Fibroblast of lung (primary cell): ENCODE measurements at regions not wholly inside any gene's neighbourhood (a gene's known extent, or its start where the extent isn't known, plus 50 kb on each side); places are given as distances from the start of the nearest gene placed in this dataset.

Experiments
- DNase-seq, 2 donors: peaks; one replicate each; pipeline versions ENCODE4 v3.0.0 to v3.0.0-alpha.2; 2010; ENCODE audit warnings: low read depth in 2 of 2
- H2AFZ ChIP-seq: 2 replicates; pipeline ENCODE4 v1.5.1; 2012; ENCODE audit warnings: low read length, control low read depth, inconsistent platforms
- H3K27ac ChIP-seq: 2 replicates; pipeline ENCODE4 v1.5.1; 2011; ENCODE audit warnings: low read length, control low read depth; ENCODE audit not compliant: insufficient read depth
- H3K27me3 ChIP-seq: 2 replicates; pipeline ENCODE4 v1.5.1; 2011; ENCODE audit warnings: mild to moderate bottlenecking, low read length; ENCODE audit not compliant: control insufficient read depth, insufficient read depth
- H3K36me3 ChIP-seq: 2 replicates; pipeline ENCODE4 v1.5.1; 2011; ENCODE audit warnings: low read length; ENCODE audit not compliant: control insufficient read depth, insufficient read depth
- H3K4me1 ChIP-seq: 2 replicates; pipeline ENCODE4 v1.5.1; 2011; ENCODE audit warnings: low read length; ENCODE audit not compliant: control insufficient read depth, insufficient read depth; ENCODE audit errors: extremely low read depth
- H3K4me2 ChIP-seq: 2 replicates; pipeline ENCODE4 v1.5.1; 2011; ENCODE audit warnings: low read length, control low read depth; ENCODE audit not compliant: insufficient read depth; ENCODE audit errors: extremely low read depth
- H3K4me3 ChIP-seq, 4 experiments: fragments of 200-600 bp in 1 of 4; sonication (generic) in 1 of 4; replicated peaks in 1 of 4; 2 replicates each; pipeline ENCODE4 v1.5.1; 2011 to 2016; ENCODE audit warnings: low read length in 4 of 4, low read depth in 3 of 4, mild to moderate bottlenecking in 3 of 4, control low read depth in 2 of 4, inconsistent platforms in 1 of 4, mixed read lengths in 1 of 4; ENCODE audit not compliant: insufficient read depth in 1 of 4; ENCODE audit errors: control extremely low read depth in 1 of 4
- H3K79me2 ChIP-seq: 2 replicates; pipeline ENCODE4 v1.5.1; 2012; ENCODE audit warnings: mild to moderate bottlenecking, low read length, inconsistent platforms; ENCODE audit not compliant: control insufficient read depth, insufficient read depth
- H3K9ac ChIP-seq: 2 replicates; pipeline ENCODE4 v1.5.1; 2011; ENCODE audit warnings: mild to moderate bottlenecking, low read length, control low read depth; ENCODE audit not compliant: insufficient read depth
- H3K9me3 ChIP-seq: 2 replicates; pipeline ENCODE4 v1.5.1; 2012; ENCODE audit warnings: low read depth, low read length; ENCODE audit not compliant: control insufficient read depth, insufficient read depth
- H4K20me1 ChIP-seq: 2 replicates; pipeline ENCODE4 v1.5.1; 2011; ENCODE audit warnings: low read length; ENCODE audit not compliant: control insufficient read depth, insufficient read depth; ENCODE audit errors: extremely low read depth
- EZH2 ChIP-seq: IDR thresholded peaks from 2 replicates; pipeline ENCODE4 v1.5.1; 2012; ENCODE audit warnings: low read length, control low read depth, mild to moderate bottlenecking; ENCODE audit errors: missing control alignments
- TF ChIP-seq, protein P1 (sequence below), 2 donors: IDR thresholded peaks in 1 of 2; conservative IDR thresholded peaks in 1 of 2; 1 replicate in 1 of 2; 2 replicates in 1 of 2; pipeline ENCODE4 v1.5.1; 2011 to 2012; ENCODE audit warnings: low read length in 2 of 2, control low read depth in 1 of 2, inconsistent platforms in 1 of 2, low read depth in 1 of 2, mild to moderate bottlenecking in 1 of 2

DNA sequence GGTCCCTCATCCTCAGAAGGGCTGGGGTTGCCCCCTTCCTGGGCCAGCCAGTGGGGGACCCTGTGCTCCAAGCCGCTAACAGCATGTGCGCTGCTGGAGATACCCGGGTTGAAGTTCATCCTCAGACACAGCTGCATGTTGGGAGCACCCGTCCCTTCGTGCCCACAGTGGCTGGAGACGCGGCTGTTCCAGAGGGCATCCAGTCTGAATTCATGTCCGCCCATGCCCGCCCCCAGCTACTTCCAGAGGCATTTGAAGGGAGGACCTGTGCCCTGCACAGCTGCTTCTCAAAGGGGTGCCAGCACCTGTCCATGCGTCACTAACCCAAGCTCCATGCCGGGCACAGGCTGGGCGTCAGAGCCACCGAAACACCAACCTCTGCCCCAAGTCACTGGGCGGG is 68.1 kb upstream of the ADGRA1 start:
- Histone ChIP-seq H3K4me1 (no peaks in the 10 kb centered on the region), H3K27me3 (no peaks in the 10 kb centered on the region), H4K20me1 (no peaks in the 10 kb centered on the region), H3K4me2 (no peak overlapping the region), H2AFZ (no peak overlapping the region), H3K9me3 (no peaks in the 10 kb centered on the region), H3K36me3 (no peaks in the 10 kb centered on the region), H3K4me3 (no peak overlapping the region), H3K9ac (no peak overlapping the region), H3K27ac (no peak overlapping the region), H3K79me2 (no peaks in the 10 kb centered on the region)
- no peak for DNase-seq
- no peak for TF ChIP-seq EZH2
- TF ChIP-seq, protein P1, sequence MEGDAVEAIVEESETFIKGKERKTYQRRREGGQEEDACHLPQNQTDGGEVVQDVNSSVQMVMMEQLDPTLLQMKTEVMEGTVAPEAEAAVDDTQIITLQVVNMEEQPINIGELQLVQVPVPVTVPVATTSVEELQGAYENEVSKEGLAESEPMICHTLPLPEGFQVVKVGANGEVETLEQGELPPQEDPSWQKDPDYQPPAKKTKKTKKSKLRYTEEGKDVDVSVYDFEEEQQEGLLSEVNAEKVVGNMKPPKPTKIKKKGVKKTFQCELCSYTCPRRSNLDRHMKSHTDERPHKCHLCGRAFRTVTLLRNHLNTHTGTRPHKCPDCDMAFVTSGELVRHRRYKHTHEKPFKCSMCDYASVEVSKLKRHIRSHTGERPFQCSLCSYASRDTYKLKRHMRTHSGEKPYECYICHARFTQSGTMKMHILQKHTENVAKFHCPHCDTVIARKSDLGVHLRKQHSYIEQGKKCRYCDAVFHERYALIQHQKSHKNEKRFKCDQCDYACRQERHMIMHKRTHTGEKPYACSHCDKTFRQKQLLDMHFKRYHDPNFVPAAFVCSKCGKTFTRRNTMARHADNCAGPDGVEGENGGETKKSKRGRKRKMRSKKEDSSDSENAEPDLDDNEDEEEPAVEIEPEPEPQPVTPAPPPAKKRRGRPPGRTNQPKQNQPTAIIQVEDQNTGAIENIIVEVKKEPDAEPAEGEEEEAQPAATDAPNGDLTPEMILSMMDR (conservative IDR thresholded peaks at IDR 0.05 in 1 of 2, IDR thresholded peaks at IDR 0.05 in 1 of 2; ENCODE audit: low read depth in 1 of 2, low read length in 2 of 2): no peak

DNA sequence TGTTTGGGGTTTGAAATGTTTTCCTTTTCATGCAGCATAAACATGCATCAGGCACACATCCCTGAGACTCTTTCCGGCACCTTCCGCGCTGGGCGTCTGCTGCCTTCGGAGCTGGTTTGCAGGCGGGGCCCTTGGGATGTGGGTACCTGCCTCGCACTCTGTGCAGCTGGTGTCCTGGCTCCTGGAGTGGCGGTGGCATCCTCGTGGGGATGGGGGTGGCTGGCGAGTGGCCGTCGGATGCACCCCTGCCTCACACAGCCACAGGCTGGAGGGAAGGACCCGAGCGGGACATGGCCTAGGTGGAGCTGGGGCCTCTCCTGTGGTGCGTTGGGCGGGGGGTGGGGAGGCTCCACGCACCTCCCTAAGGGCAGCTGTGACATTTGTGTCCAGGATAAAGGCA is 68.5 kb upstream of the ADGRA1 start:
- TF ChIP-seq EZH2: no peak
- TF ChIP-seq, protein P1 (conservative IDR thresholded peaks at IDR 0.05 in 1 of 2, IDR thresholded peaks at IDR 0.05 in 1 of 2; ENCODE audit: low read depth in 1 of 2, low read length in 2 of 2): no peak
- Histone ChIP-seq H3K9me3 (no peaks in the 10 kb centered on the region), H3K36me3 (no peaks in the 10 kb centered on the region), H4K20me1 (no peaks in the 10 kb centered on the region), H2AFZ (no peak overlapping the region), H3K4me1 (no peaks in the 10 kb centered on the region), H3K9ac (no peak overlapping the region), H3K27me3 (no peaks in the 10 kb centered on the region), H3K4me2 (no peak overlapping the region), H3K27ac (no peak overlapping the region), H3K4me3 (no peak overlapping the region), H3K79me2 (no peaks in the 10 kb centered on the region)
- no peak for DNase-seq

DNA sequence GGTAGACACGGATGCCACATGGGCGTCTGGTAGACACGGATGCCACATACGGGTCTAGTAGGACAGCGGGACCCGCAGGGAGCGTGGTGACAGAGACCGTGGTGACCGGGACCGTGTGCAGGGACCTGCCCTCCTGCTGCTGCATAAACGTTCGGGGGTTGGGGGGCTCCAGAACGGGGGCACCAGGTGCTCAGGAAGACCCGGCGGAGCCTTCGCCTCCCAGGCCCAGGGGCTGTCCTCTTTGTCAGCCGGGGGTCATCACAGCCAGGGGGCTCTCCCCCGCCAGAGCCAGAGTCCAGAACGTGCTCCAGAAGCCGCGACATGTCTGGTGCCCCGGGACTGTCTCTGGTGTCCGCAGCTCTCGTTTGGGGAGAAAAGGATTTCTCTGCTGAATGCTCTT is 69.2 kb upstream of the ADGRA1 start:
- Histone ChIP-seq H3K27me3 (no peaks in the 10 kb centered on the region), H3K9ac (no peak overlapping the region), H3K79me2 (no peaks in the 10 kb centered on the region), H3K4me1 (no peaks in the 10 kb centered on the region), H3K4me2 (no peak overlapping the region), H2AFZ (no peak overlapping the region), H4K20me1 (no peaks in the 10 kb centered on the region), H3K36me3 (no peaks in the 10 kb centered on the region), H3K9me3 (no peaks in the 10 kb centered on the region), H3K27ac (no peak overlapping the region), H3K4me3 (no peak overlapping the region)
- TF ChIP-seq EZH2: no peak
- TF ChIP-seq, protein P1 (conservative IDR thresholded peaks at IDR 0.05 in 1 of 2, IDR thresholded peaks at IDR 0.05 in 1 of 2; ENCODE audit: low read depth in 1 of 2, low read length in 2 of 2): no peak
- no peak for DNase-seq
